HG03442 (cell line): ENCODE measurements at regions not wholly inside any gene's neighbourhood (a gene's known extent, or its start where the extent isn't known, plus 50 kb on each side); places are given as distances from the start of the nearest gene placed in this dataset.
A peak's percentile ranks its signal among the peaks of the same experiment; 100 is the strongest.

ENCODE experiments used
- ATAC-seq: cut with Tn5 transposase; IDR thresholded peaks from one replicate; pipeline ENCODE4 v1.9.1; 2021; ENCODE audit warnings: mild to moderate bottlenecking, moderate library complexity; ENCODE audit not compliant: unreplicated experiment

- no peak for ATAC-seq
Measured at GRCh38 chr2:41375901-41376300, 671.9 kb upstream of the PKDCC start.

GRCh38 chr2:41377837-41378236 lies 670.0 kb upstream of the PKDCC start:
- no peak for ATAC-seq

GRCh38 chr2:41378420-41378819 lies 669.4 kb upstream of the PKDCC start:
- no peak for ATAC-seq

GRCh38 chr2:41379496-41380221 lies 668.2 kb upstream of the PKDCC start:
- no peak for ATAC-seq

- no peak for ATAC-seq
Measured at GRCh38 chr2:41381701-41382100, 666.1 kb upstream of the PKDCC start.

GRCh38 chr2:41387519-41387918 lies 660.3 kb upstream of the PKDCC start:
- ATAC-seq, result no peak

GRCh38 chr2:41393621-41394020 lies 654.2 kb upstream of the PKDCC start:
- ATAC-seq, result no peak

- ATAC-seq, result no peak
Measured at GRCh38 chr2:41394541-41394940, 653.3 kb upstream of the PKDCC start.

GRCh38 chr2:41395692-41396091 lies 652.1 kb upstream of the PKDCC start:
- ATAC-seq, result no peak

GRCh38 chr2:41399437-41400087 lies 648.3 kb upstream of the PKDCC start:
- no peak for ATAC-seq

GRCh38 chr2:41400088-41400665 lies 647.6 kb upstream of the PKDCC start:
- no peak for ATAC-seq

GRCh38 chr2:41405441-41405840 lies 642.4 kb upstream of the PKDCC start:
- ATAC-seq, result no peak

GRCh38 chr2:41409328-41409727 lies 638.5 kb upstream of the PKDCC start:
- no peak for ATAC-seq

- ATAC-seq, result no peak
Measured at GRCh38 chr2:41410011-41410410, 637.8 kb upstream of the PKDCC start.

- ATAC-seq, result no peak
Measured at GRCh38 chr2:41413813-41414485, 633.9 kb upstream of the PKDCC start.

- peak; percentile 76 for ATAC-seq
Measured at GRCh38 chr2:41414486-41415230, 633.2 kb upstream of the PKDCC start.

- no peak for ATAC-seq
Measured at GRCh38 chr2:41417511-41417910, 630.3 kb upstream of the PKDCC start.

GRCh38 chr2:41420219-41420618 lies 627.6 kb upstream of the PKDCC start:
- no peak for ATAC-seq

GRCh38 chr2:41420872-41421271 lies 626.9 kb upstream of the PKDCC start:
- no peak for ATAC-seq

- ATAC-seq, result no peak
Measured at GRCh38 chr2:41431756-41432155, 616.1 kb upstream of the PKDCC start.

GRCh38 chr2:41432459-41432858 lies 615.4 kb upstream of the PKDCC start:
- ATAC-seq, result no peak
